ENCODE measurements at regions not wholly inside any gene's neighbourhood (a gene's known extent, or its start where the extent isn't known, plus 50 kb on each side); places are given as distances from the start of the nearest gene placed in this dataset.

GRCh38 chr4:38495446-38495845 lies 168.6 kb upstream of the KLF3 start:
- DNase-seq (ENCODE audit: low read depth), result no peak
- H3K4me3 ChIP-seq (ENCODE audit: low read depth, low read length), result no peak overlapping the region

GRCh38 chr4:38497121-38497520 lies 166.9 kb upstream of the KLF3 start:
- no peak for TF ChIP-seq CTCF (IDR thresholded peaks at IDR 0.05; ENCODE audit: insufficient read depth, low read depth, low read length, missing control alignments)
- no peak overlapping the region for H3K4me3 ChIP-seq (ENCODE audit: low read depth, low read length)
- DNase-seq (ENCODE audit: low read depth), result no peak

More at GRCh38 chr4:38495446-38495845, 168.6 kb upstream of the KLF3 start:
- no peak for TF ChIP-seq CTCF (IDR thresholded peaks at IDR 0.05; ENCODE audit: insufficient read depth, low read depth, low read length, missing control alignments)

- no peak for TF ChIP-seq CTCF (IDR thresholded peaks at IDR 0.05; ENCODE audit: insufficient read depth, low read depth, low read length, missing control alignments)
- no peak for DNase-seq (ENCODE audit: low read depth)
- H3K4me3 ChIP-seq (ENCODE audit: low read depth, low read length), result no peak overlapping the region
Observed at GRCh38 chr4:38499101-38499500, 164.9 kb upstream of the KLF3 start.

- TF ChIP-seq CTCF (IDR thresholded peaks at IDR 0.05; ENCODE audit: insufficient read depth, low read depth, low read length, missing control alignments), result no peak
- no peak for DNase-seq (ENCODE audit: low read depth)
- no peak overlapping the region for H3K4me3 ChIP-seq (ENCODE audit: low read depth, low read length)
Observed at GRCh38 chr4:38500433-38500832, 163.6 kb upstream of the KLF3 start.

GRCh38 chr4:38501698-38502097 lies 162.3 kb upstream of the KLF3 start:
- H3K4me3 ChIP-seq (ENCODE audit: low read depth, low read length), result no peak overlapping the region
- TF ChIP-seq CTCF (IDR thresholded peaks at IDR 0.05; ENCODE audit: insufficient read depth, low read depth, low read length, missing control alignments), result no peak

GRCh38 chr4:38503689-38504395 lies 160.2 kb upstream of the KLF3 start:
- TF ChIP-seq CTCF (IDR thresholded peaks at IDR 0.05; ENCODE audit: insufficient read depth, low read depth, low read length, missing control alignments), result no peak
- H3K4me3 ChIP-seq (ENCODE audit: low read depth, low read length), result no peak overlapping the region
- peak; percentile 87 for DNase-seq (ENCODE audit: low read depth)

More at GRCh38 chr4:38501698-38502097, 162.3 kb upstream of the KLF3 start:
- no peak for DNase-seq (ENCODE audit: low read depth)

- DNase-seq (ENCODE audit: low read depth), result no peak
- no peak overlapping the region for H3K4me3 ChIP-seq (ENCODE audit: low read depth, low read length)
- no peak for TF ChIP-seq CTCF (IDR thresholded peaks at IDR 0.05; ENCODE audit: insufficient read depth, low read depth, low read length, missing control alignments)
Observed at GRCh38 chr4:38504396-38504715, 159.6 kb upstream of the KLF3 start.
